ENCODE measurements at regions not wholly inside any gene's neighbourhood (a gene's known extent, or its start where the extent isn't known, plus 50 kb on each side); places are given as distances from the start of the nearest gene placed in this dataset.

- TF ChIP-seq, protein P1, sequence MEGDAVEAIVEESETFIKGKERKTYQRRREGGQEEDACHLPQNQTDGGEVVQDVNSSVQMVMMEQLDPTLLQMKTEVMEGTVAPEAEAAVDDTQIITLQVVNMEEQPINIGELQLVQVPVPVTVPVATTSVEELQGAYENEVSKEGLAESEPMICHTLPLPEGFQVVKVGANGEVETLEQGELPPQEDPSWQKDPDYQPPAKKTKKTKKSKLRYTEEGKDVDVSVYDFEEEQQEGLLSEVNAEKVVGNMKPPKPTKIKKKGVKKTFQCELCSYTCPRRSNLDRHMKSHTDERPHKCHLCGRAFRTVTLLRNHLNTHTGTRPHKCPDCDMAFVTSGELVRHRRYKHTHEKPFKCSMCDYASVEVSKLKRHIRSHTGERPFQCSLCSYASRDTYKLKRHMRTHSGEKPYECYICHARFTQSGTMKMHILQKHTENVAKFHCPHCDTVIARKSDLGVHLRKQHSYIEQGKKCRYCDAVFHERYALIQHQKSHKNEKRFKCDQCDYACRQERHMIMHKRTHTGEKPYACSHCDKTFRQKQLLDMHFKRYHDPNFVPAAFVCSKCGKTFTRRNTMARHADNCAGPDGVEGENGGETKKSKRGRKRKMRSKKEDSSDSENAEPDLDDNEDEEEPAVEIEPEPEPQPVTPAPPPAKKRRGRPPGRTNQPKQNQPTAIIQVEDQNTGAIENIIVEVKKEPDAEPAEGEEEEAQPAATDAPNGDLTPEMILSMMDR (IDR thresholded peaks at IDR 0.05): no peak
- no peak for TF ChIP-seq EZH2 (IDR thresholded peaks at IDR 0.05; ENCODE audit: borderline replicate concordance, insufficient read depth, low read depth, low read length, poor library complexity, severe bottlenecking)
Measured at GRCh38 chr2:217563565-217563964, 439.2 kb downstream of the TNS1 start.
